WTC11 (cell line): ENCODE measurements at regions not wholly inside any gene's neighbourhood (a gene's known extent, or its start where the extent isn't known, plus 50 kb on each side); places are given as distances from the start of the nearest gene placed in this dataset.

Experiments used
- ATAC-seq: fragments of 200-7000 bp; cut with Tn5 transposase; 2 replicates; pipeline ENCODE4 v1.10.0; 2021; ENCODE audit warnings: mild to moderate bottlenecking, moderate library complexity
- CTCF ChIA-PET: fragments of 300-600 bp; sonication (Branson Sonifier 250); formaldehyde crosslinking; loops from one replicate; lab custom pipeline; 2021; ENCODE audit warnings: antibody characterized with exemption; lab: Charles Lee
- POLR2A ChIA-PET: fragments of 350-600 bp; sonication (Branson Sonifier 250); formaldehyde crosslinking; loops from one replicate; lab custom pipeline; 2021; ENCODE audit warnings: antibody characterized with exemption; lab: Charles Lee
- DNase-seq: peaks from one replicate; pipeline ENCODE4 v3.0.0; 2021; ENCODE audit warnings: low spot score
- H3K27ac Mint-ChIP-seq: 2 replicates; pipeline ENCODE4 v1.8.0; 2021; ENCODE audit warnings: mixed read lengths
- H3K27me3 Mint-ChIP-seq: 2 replicates; pipeline ENCODE4 v1.8.0; 2021; ENCODE audit warnings: low read depth, mild to moderate bottlenecking, moderate library complexity, mixed read lengths
- H3K36me3 Mint-ChIP-seq: 2 replicates; pipeline ENCODE4 v1.8.0; 2021; ENCODE audit warnings: mixed read lengths
- H3K4me1 Mint-ChIP-seq: 2 replicates; pipeline ENCODE4 v1.8.0; 2022; ENCODE audit warnings: mixed read lengths
- H3K4me3 Mint-ChIP-seq: 2 replicates; pipeline ENCODE4 v1.8.0; 2021; ENCODE audit warnings: mild to moderate bottlenecking, moderate library complexity, mixed read lengths
- H3K9me3 Mint-ChIP-seq: 2 replicates; pipeline ENCODE4 v1.8.0; 2021; ENCODE audit warnings: mixed read lengths
- AR ChIP-seq: fragments of 250-450 bp; sonication (Bioruptor Pico); IDR thresholded peaks from 2 replicates; pipeline ENCODE4 v1.9.0; 2021; ENCODE audit warnings: mild to moderate bottlenecking
- CBFB ChIP-seq: sonication (generic); formaldehyde crosslinking; IDR thresholded peaks from 2 replicates; pipeline ENCODE4 v1.8.1; 2022; ENCODE audit warnings: mild to moderate bottlenecking, low read depth, missing genetic modification reagents
- CREB1 ChIP-seq: sonication (generic); formaldehyde crosslinking; IDR thresholded peaks from 2 replicates; pipeline ENCODE4 v1.8.0; 2023; ENCODE audit warnings: mild to moderate bottlenecking, missing genetic modification reagents
- ELF4 ChIP-seq: sonication (generic); formaldehyde crosslinking; IDR thresholded peaks from 2 replicates; pipeline ENCODE4 v1.8.1; 2022; ENCODE audit warnings: low read depth, mild to moderate bottlenecking, moderate library complexity, missing genetic modification reagents
- FOXJ3 ChIP-seq: sonication (generic); formaldehyde crosslinking; IDR thresholded peaks from 2 replicates; pipeline ENCODE4 v1.9.0; 2021; ENCODE audit warnings: missing genetic modification reagents, mild to moderate bottlenecking, borderline replicate concordance
- FOXP1 ChIP-seq: sonication (generic); formaldehyde crosslinking; IDR thresholded peaks from 2 replicates; pipeline ENCODE4 v1.8.0; 2022; ENCODE audit warnings: missing genetic modification reagents, mild to moderate bottlenecking, moderate library complexity, borderline replicate concordance
- JAZF1 ChIP-seq: fragments of 250-450 bp; sonication (Bioruptor Pico); IDR thresholded peaks from 2 replicates; pipeline ENCODE4 v1.9.0; 2021; ENCODE audit warnings: moderate library complexity, mild to moderate bottlenecking, inconsistent platforms
- RELA ChIP-seq: sonication (generic); formaldehyde crosslinking; IDR thresholded peaks from 2 replicates; pipeline ENCODE4 v1.8.1; 2022; ENCODE audit warnings: missing genetic modification reagents, mild to moderate bottlenecking, borderline replicate concordance
- RORB ChIP-seq: fragments of 250-450 bp; sonication (Bioruptor Pico); IDR thresholded peaks from 2 replicates; pipeline ENCODE4 v1.9.0; 2021; ENCODE audit warnings: mild to moderate bottlenecking
- TEAD4 ChIP-seq: sonication (generic); formaldehyde crosslinking; IDR thresholded peaks from 2 replicates; pipeline ENCODE4 v1.8.0; 2022; ENCODE audit warnings: mild to moderate bottlenecking, missing genetic modification reagents
- ZNF121 ChIP-seq: sonication (generic); formaldehyde crosslinking; IDR thresholded peaks from 2 replicates; pipeline ENCODE4 v1.8.0; 2023; ENCODE audit warnings: missing genetic modification reagents
- ZNF219 ChIP-seq: sonication (generic); formaldehyde crosslinking; IDR thresholded peaks from 2 replicates; pipeline ENCODE4 v1.8.0; 2023; ENCODE audit warnings: missing genetic modification reagents, mild to moderate bottlenecking, borderline replicate concordance
- ZNF416 ChIP-seq: fragments of 250-450 bp; sonication (Bioruptor Pico); IDR thresholded peaks from 2 replicates; pipeline ENCODE4 v1.9.0; 2021; ENCODE audit warnings: mild to moderate bottlenecking, inconsistent platforms
- ZNF671 ChIP-seq: fragments of 250-450 bp; sonication (Bioruptor Pico); IDR thresholded peaks from 2 replicates; pipeline ENCODE4 v1.8.0; 2021; ENCODE audit warnings: mild to moderate bottlenecking
- TF ChIP-seq, protein P1 (sequence below): sonication (generic); formaldehyde crosslinking; IDR thresholded peaks from 2 replicates; pipeline ENCODE4 v1.8.1; 2023; ENCODE audit warnings: mild to moderate bottlenecking, moderate library complexity, missing genetic modification reagents
- TF ChIP-seq, protein P2 (sequence below): sonication (generic); formaldehyde crosslinking; IDR thresholded peaks from 2 replicates; pipeline ENCODE4 v1.8.0; 2023; ENCODE audit warnings: missing genetic modification reagents, mild to moderate bottlenecking, borderline replicate concordance
- TF ChIP-seq, protein P3 (sequence below): fragments of 250-450 bp; sonication (Bioruptor Pico); IDR thresholded peaks from 2 replicates; pipeline ENCODE4 v1.8.0; 2021; ENCODE audit warnings: mild to moderate bottlenecking

DNA sequence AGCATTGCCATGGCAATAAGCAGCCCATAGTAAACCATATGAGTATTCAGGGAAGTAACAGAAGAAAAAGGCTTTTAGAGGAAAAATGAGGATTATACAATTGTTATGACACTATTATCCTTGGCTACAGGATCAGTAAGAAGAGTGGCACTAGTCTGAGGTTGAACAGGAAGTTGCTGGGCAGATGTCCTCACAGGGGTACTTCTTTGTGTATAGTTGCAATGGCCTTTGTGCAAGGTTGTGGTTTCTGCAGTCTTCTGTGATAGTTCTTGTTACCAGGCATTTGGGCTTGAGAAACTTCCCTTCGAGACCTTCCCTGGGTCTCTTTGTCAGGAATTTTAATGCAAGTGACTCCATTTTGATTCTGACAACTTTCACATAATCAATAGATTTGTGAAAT is 100.6 kb upstream of the ATP11B start (continued):
- TF ChIP-seq ELF4 (CRISPR knock-in tag), result no peak
- TF ChIP-seq ZNF219 (CRISPR knock-in tag), result no peak

GRCh38 chr3:182693723-182694122 is 99.6 kb upstream of the ATP11B start:
- Mint-ChIP-seq H3K4me1 (no peaks in the 10 kb centered on the region; the same call in 1 of the 2 replicates), H3K36me3 (no peaks in the 10 kb centered on the region), H3K4me3 (no peak overlapping the region), H3K27me3 (no peaks in the 10 kb centered on the region), H3K27ac (no peak overlapping the region), H3K9me3 (no peaks in the 10 kb centered on the region)
- ChIA-PET POLR2A (no interaction called here), CTCF (interaction anchor here (1.0 kb wide), 1 partner anchor 10 kb away, joined by 3 read pairs; no protein-coding TSS in a partner anchor)
- DNase-seq (no peak), ATAC-seq (no peak)
- TF ChIP-seq ZNF671 (CRISPR knock-in tag) (no peak), ZNF121 (CRISPR knock-in tag) (peak; percentile 59)

- Mint-ChIP-seq H3K27me3 (no peaks in the 10 kb centered on the region), H3K36me3 (no peaks in the 10 kb centered on the region)
- CTCF ChIA-PET, result interaction anchor here (0.5 kb wide), 1 partner anchor 349 kb away, joined by 3 read pairs; no protein-coding TSS in a partner anchor
- ATAC-seq, result no peak
- POLR2A ChIA-PET, result no interaction called here
- TF ChIP-seq FOXP1 (CRISPR knock-in tag), result no peak
- TF ChIP-seq, protein P1, sequence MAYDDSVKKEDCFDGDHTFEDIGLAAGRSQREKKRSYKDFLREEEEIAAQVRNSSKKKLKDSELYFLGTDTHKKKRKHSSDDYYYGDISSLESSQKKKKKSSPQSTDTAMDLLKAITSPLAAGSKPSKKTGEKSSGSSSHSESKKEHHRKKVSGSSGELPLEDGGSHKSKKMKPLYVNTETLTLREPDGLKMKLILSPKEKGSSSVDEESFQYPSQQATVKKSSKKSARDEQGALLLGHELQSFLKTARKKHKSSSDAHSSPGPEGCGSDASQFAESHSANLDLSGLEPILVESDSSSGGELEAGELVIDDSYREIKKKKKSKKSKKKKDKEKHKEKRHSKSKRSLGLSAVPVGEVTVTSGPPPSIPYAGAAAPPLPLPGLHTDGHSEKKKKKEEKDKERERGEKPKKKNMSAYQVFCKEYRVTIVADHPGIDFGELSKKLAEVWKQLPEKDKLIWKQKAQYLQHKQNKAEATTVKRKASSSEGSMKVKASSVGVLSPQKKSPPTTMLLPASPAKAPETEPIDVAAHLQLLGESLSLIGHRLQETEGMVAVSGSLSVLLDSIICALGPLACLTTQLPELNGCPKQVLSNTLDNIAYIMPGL (CRISPR knock-in tag), result no peak
- TF ChIP-seq, all 79 proteins: peak for 0
- H3K4me1 Mint-ChIP-seq, result peaks cover 7% of the 10 kb centered on the region
- H3K9me3 Mint-ChIP-seq, result peaks cover 4% of the 10 kb centered on the region
- H3K27ac Mint-ChIP-seq, result no peak overlapping the region
- H3K4me3 Mint-ChIP-seq, result no peak overlapping the region
- no peak for DNase-seq
Measured at GRCh38 chr3:182696916-182697315, 96.4 kb upstream of the ATP11B start.

GRCh38 chr3:182697345-182697919 is 95.9 kb upstream of the ATP11B start:
- CTCF ChIA-PET, result interaction anchor here (0.5 kb wide), 1 partner anchor 350 kb away, joined by 3 read pairs; no protein-coding TSS in a partner anchor

DNA sequence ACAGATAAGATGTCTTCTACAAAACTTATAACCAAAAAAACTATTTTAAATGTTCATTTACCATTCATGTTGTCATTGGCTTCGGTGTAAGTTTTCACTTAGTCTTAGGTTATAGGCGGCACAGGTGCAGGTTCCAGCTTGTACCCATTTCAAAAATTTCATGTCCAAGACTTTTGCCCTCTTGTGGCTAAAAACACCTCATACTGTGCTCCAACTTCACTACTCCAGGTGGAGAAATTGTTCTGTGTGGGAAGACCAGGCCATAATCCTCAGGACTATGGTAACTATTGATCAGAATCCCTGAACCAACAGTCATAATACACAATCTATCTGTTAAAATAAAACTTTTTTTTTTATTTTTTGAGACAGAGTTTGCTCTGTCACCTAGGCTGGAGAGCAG is 95.2 kb upstream of the ATP11B start:
- Mint-ChIP-seq H3K4me1 (peaks cover 7% of the 10 kb centered on the region), H3K27me3 (no peaks in the 10 kb centered on the region), H3K9me3 (peaks cover 9% of the 10 kb centered on the region), H3K27ac (no peak overlapping the region), H3K4me3 (no peak overlapping the region), H3K36me3 (no peaks in the 10 kb centered on the region)
- POLR2A ChIA-PET, result no interaction called here
- ATAC-seq (no peak), DNase-seq (no peak)
- CTCF ChIA-PET, result interaction anchor here (1.4 kb wide), 1 partner anchor 12 kb away, joined by 5 read pairs; no protein-coding TSS in a partner anchor
- TF ChIP-seq RORB (CRISPR knock-in tag), result no peak
- no peak for TF ChIP-seq ZNF416 (CRISPR knock-in tag)
- TF ChIP-seq CREB1 (CRISPR knock-in tag), result no peak
- TF ChIP-seq, protein P2, sequence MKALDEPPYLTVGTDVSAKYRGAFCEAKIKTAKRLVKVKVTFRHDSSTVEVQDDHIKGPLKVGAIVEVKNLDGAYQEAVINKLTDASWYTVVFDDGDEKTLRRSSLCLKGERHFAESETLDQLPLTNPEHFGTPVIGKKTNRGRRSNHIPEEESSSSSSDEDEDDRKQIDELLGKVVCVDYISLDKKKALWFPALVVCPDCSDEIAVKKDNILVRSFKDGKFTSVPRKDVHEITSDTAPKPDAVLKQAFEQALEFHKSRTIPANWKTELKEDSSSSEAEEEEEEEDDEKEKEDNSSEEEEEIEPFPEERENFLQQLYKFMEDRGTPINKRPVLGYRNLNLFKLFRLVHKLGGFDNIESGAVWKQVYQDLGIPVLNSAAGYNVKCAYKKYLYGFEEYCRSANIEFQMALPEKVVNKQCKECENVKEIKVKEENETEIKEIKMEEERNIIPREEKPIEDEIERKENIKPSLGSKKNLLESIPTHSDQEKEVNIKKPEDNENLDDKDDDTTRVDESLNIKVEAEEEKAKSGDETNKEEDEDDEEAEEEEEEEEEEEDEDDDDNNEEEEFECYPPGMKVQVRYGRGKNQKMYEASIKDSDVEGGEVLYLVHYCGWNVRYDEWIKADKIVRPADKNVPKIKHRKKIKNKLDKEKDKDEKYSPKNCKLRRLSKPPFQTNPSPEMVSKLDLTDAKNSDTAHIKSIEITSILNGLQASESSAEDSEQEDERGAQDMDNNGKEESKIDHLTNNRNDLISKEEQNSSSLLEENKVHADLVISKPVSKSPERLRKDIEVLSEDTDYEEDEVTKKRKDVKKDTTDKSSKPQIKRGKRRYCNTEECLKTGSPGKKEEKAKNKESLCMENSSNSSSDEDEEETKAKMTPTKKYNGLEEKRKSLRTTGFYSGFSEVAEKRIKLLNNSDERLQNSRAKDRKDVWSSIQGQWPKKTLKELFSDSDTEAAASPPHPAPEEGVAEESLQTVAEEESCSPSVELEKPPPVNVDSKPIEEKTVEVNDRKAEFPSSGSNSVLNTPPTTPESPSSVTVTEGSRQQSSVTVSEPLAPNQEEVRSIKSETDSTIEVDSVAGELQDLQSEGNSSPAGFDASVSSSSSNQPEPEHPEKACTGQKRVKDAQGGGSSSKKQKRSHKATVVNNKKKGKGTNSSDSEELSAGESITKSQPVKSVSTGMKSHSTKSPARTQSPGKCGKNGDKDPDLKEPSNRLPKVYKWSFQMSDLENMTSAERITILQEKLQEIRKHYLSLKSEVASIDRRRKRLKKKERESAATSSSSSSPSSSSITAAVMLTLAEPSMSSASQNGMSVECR (CRISPR knock-in tag), result no peak
- TF ChIP-seq, protein P3, sequence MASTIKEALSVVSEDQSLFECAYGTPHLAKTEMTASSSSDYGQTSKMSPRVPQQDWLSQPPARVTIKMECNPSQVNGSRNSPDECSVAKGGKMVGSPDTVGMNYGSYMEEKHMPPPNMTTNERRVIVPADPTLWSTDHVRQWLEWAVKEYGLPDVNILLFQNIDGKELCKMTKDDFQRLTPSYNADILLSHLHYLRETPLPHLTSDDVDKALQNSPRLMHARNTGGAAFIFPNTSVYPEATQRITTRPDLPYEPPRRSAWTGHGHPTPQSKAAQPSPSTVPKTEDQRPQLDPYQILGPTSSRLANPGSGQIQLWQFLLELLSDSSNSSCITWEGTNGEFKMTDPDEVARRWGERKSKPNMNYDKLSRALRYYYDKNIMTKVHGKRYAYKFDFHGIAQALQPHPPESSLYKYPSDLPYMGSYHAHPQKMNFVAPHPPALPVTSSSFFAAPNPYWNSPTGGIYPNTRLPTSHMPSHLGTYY, result no peak

More at GRCh38 chr3:182697345-182697919, 95.9 kb upstream of the ATP11B start:
- POLR2A ChIA-PET, result no interaction called here
- Mint-ChIP-seq H3K4me1 (peaks cover 7% of the 10 kb centered on the region), H3K4me3 (no peak overlapping the region), H3K27ac (no peak overlapping the region), H3K27me3 (no peaks in the 10 kb centered on the region), H3K9me3 (peaks cover 9% of the 10 kb centered on the region), H3K36me3 (no peaks in the 10 kb centered on the region)
- ATAC-seq (no peak), DNase-seq (no peak)
- no peak for TF ChIP-seq RELA
- no peak for TF ChIP-seq CBFB (CRISPR knock-in tag)
- TF ChIP-seq FOXJ3 (CRISPR knock-in tag), result no peak
- TF ChIP-seq JAZF1 (CRISPR knock-in tag), result no peak
- TF ChIP-seq AR (CRISPR knock-in tag), result no peak
- no peak for TF ChIP-seq TEAD4 (CRISPR knock-in tag)
